ENCODE measurements at regions not wholly inside any gene's neighbourhood (a gene's known extent, or its start where the extent isn't known, plus 50 kb on each side); places are given as distances from the start of the nearest gene placed in this dataset.

DNA sequence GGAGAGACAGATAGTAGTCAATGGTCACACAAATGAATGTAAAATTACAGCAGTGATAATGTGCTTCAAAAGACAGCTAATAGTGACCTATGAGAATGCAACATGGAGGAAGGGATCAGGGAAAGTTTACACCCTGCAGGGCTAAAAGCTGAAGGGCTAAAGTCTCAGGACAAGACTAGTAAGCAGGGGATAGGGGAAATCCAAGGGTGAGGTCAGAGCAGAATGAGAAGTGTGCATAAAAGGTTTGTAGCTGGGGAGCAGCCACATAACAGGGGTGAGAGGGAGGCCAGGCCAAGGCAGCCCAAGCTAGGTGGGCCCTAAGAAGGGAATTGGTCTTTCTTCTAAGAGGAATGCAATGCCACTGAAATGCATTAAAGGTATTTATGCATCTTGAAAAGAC is 746.3 kb downstream of the SATB2 start:
- in situ Hi-C loops (cut with MboI; ENCODE audit: low sequenced_read_pairs, unreplicated experiment): no loop called here
- TF ChIP-seq, protein P1, sequence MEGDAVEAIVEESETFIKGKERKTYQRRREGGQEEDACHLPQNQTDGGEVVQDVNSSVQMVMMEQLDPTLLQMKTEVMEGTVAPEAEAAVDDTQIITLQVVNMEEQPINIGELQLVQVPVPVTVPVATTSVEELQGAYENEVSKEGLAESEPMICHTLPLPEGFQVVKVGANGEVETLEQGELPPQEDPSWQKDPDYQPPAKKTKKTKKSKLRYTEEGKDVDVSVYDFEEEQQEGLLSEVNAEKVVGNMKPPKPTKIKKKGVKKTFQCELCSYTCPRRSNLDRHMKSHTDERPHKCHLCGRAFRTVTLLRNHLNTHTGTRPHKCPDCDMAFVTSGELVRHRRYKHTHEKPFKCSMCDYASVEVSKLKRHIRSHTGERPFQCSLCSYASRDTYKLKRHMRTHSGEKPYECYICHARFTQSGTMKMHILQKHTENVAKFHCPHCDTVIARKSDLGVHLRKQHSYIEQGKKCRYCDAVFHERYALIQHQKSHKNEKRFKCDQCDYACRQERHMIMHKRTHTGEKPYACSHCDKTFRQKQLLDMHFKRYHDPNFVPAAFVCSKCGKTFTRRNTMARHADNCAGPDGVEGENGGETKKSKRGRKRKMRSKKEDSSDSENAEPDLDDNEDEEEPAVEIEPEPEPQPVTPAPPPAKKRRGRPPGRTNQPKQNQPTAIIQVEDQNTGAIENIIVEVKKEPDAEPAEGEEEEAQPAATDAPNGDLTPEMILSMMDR (IDR thresholded peaks at IDR 0.05; ENCODE audit: borderline replicate concordance, control extremely low read depth, extremely low read depth, insufficient read depth, missing control alignments): no peak

DNA sequence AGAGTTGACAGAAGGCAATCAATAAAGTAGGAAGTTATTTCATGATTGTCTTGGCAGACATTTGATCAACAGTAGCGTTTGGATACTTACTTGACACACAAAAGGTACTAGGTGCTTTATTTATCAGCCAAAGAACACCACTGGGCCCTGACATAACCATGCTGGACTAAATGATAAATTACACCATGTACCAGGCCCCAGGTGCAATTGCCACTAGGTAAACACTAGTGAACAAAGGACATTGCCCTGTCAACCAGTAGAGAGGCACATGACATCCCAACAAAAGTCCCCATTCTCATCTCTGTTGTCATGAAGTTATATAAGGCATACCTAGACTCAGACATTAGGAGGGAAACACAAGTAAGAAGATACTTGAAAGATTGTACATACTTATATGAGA is 747.2 kb downstream of the SATB2 start:
- no peak for DNase-seq (ENCODE audit: low spot score)
- TF ChIP-seq, protein P1 (IDR thresholded peaks at IDR 0.05; ENCODE audit: borderline replicate concordance, control extremely low read depth, extremely low read depth, insufficient read depth, missing control alignments): no peak
- in situ Hi-C loops (cut with MboI; ENCODE audit: low sequenced_read_pairs, unreplicated experiment): no loop called here

More for the DNA sequence above, 746.3 kb downstream of the SATB2 start:
- no peak for DNase-seq (ENCODE audit: low spot score)

DNA sequence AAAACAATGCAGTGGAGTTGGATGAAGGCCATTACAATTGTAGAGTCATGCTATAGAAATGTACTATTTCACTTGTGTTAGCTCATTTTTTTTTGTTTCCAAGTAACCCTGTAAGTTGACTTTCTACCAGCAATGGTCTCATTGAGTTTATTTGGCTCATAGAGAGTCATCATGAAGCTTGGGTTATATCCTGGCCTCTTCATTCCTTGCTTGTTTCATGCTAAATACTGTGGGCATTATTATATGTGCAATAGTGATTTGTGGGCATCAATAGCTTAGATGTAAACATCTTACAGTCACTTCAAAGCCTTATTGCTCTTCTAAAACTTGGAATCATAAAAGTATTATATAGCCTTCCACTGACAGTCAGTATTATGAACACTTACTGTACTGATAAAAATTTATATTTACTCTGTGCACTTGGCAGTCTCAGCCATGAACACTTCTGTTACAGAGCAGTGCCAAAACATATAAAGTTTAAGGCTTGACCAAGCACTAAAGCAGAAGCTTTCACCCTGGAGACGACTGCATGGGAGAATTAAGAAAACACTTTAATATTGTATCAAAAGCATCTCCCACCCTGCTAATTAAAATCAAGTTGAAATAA is 751.2 kb downstream of the SATB2 start:
- TF ChIP-seq, protein P1 (IDR thresholded peaks at IDR 0.05; ENCODE audit: borderline replicate concordance, control extremely low read depth, extremely low read depth, insufficient read depth, missing control alignments): no peak
- DNase-seq (ENCODE audit: low spot score): no peak
- in situ Hi-C loops (cut with MboI; ENCODE audit: low sequenced_read_pairs, unreplicated experiment): no loop called here

DNA sequence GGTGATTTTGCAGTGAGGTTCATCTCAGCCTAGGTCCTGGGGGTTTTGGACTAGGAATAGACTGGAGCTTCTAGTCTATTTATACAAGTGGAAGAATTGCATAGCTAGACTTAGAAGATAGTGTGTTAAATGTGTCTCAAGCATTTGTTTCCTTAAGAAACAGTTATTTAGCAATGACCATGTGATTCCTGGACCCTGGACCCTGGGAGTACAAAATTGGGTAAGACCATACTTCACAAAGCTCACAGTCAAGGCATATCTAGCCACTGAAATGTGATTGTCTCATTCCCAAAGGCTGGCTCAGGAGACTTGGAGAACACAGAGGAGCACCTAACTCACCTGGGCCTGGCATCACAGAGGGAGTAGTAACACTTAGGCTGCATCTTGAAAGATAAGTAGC is 754.5 kb downstream of the SATB2 start:
- no peak for DNase-seq (ENCODE audit: low spot score)
- in situ Hi-C loops (cut with MboI; ENCODE audit: low sequenced_read_pairs, unreplicated experiment): no loop called here
- TF ChIP-seq, protein P1 (IDR thresholded peaks at IDR 0.05; ENCODE audit: borderline replicate concordance, control extremely low read depth, extremely low read depth, insufficient read depth, missing control alignments): no peak

DNA sequence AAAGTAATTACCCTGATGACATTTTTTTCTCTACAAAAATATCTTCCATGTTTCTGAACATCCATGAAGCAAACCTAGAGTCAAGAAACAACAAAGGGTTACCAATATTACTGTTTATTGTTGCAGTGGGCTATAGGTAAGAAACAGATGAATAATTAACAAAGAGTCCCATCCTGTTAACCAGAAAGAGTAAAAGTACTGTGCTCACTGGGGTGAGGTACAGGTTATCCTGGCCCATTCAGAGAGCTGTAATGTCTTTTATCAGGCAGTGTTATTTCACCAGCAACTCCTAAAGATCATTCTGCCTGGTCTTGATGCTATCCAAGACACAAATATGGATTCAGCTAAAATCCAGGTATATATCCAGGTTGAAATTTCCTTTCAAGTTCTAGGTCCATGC is 754.9 kb downstream of the SATB2 start:
- in situ Hi-C loops (cut with MboI; ENCODE audit: low sequenced_read_pairs, unreplicated experiment): no loop called here
- TF ChIP-seq, protein P1 (IDR thresholded peaks at IDR 0.05; ENCODE audit: borderline replicate concordance, control extremely low read depth, extremely low read depth, insufficient read depth, missing control alignments): no peak

DNA sequence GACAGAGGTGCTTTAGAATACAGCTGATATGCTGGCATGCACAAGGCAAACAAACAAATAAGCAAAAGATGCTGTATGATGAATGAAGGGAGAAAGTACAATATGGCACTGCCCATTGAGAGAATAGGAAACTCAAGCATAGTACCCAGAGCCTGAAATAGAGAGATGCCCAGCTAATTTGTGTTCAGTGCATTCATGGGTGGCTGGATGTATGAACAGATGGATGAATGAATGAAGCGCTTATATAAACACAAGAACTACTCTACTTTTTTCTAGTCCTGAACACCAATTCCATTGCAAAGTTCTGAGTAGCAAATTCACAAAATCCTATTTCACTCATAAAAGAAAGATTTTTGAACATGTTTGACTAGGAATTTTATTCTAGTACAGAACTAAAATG is 756.3 kb downstream of the SATB2 start:
- in situ Hi-C loops (cut with MboI; ENCODE audit: low sequenced_read_pairs, unreplicated experiment): no loop called here

More for the DNA sequence above, 754.9 kb downstream of the SATB2 start:
- DNase-seq (ENCODE audit: low spot score): no peak

More for the DNA sequence above, 756.3 kb downstream of the SATB2 start:
- no peak for DNase-seq (ENCODE audit: low spot score)
- TF ChIP-seq, protein P1 (IDR thresholded peaks at IDR 0.05; ENCODE audit: borderline replicate concordance, control extremely low read depth, extremely low read depth, insufficient read depth, missing control alignments): no peak
